ENCODE measurements at regions not wholly inside any gene's neighbourhood (a gene's known extent, or its start where the extent isn't known, plus 50 kb on each side); places are given as distances from the start of the nearest gene placed in this dataset.

DNA sequence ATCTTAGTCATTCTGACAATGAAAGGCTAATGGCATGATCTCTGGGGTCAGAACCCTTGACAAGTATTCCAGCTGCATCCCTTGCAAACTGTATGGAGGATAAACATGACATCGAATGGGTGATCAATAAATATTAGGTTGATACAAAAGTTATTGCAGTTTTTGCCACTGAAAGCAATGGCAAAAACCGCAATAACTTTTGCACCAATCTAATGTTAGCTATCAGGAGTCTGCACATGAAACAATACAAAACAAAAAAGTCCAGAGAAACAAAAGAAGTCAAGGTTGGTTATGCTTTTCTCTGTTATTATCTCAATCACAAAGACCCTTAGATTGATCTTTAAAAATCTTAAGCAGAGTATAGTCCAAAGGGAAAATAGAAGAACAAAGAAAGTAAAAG is 292.7 kb downstream of the DUSP10 start:
- intact Hi-C loops (cut with micrococcal nuclease; ENCODE audit: unreplicated experiment), result no loop called here

More for the DNA sequence above, 292.7 kb downstream of the DUSP10 start:
- Histone ChIP-seq H3K27me3 (replicated peaks in 1 of 2; ENCODE audit: control insufficient read depth in 2 of 2, insufficient read depth in 2 of 2, low read length in 1 of 2) (no peaks in the 10 kb centered on the region), H2AFZ (ENCODE audit: control insufficient read depth, low read depth, low read length) (no peak overlapping the region), H3K9me3 (replicated peaks; ENCODE audit: control insufficient read depth, insufficient read depth, low read length) (no peaks in the 10 kb centered on the region), H3K4me3 (no peak overlapping the region), H4K20me1 (ENCODE audit: control insufficient read depth, insufficient read depth) (no peaks in the 10 kb centered on the region), H3K9ac (ENCODE audit: control insufficient read depth, insufficient read depth, low read length) (no peak overlapping the region), H3K4me1 (ENCODE audit: control insufficient read depth, insufficient read depth, low read length) (no peaks in the 10 kb centered on the region), H3K4me2 (ENCODE audit: control insufficient read depth, insufficient read depth) (no peak overlapping the region), H3K27ac (ENCODE audit: control insufficient read depth, insufficient read depth) (no peak overlapping the region), H3K36me3 (ENCODE audit: control insufficient read depth in 2 of 2, insufficient read depth in 2 of 2, low read length in 1 of 2) (no peaks in the 10 kb centered on the region), H3K79me2 (ENCODE audit: control insufficient read depth, insufficient read depth, low read length) (no peaks in the 10 kb centered on the region)
- ChIA-PET RAD21 (ENCODE audit: unreplicated experiment) (no interaction called here), POLR2A (no interaction called here), CTCF (interaction anchor here (6.2 kb wide), 1 partner anchor 14 kb away, joined by 30 read pairs; no protein-coding TSS in a partner anchor), SMC1A (ENCODE audit: uncharacterized antibody, unreplicated experiment) (no interaction called here)
- no peak for FAIRE-seq
- TF ChIP-seq, protein P1, sequence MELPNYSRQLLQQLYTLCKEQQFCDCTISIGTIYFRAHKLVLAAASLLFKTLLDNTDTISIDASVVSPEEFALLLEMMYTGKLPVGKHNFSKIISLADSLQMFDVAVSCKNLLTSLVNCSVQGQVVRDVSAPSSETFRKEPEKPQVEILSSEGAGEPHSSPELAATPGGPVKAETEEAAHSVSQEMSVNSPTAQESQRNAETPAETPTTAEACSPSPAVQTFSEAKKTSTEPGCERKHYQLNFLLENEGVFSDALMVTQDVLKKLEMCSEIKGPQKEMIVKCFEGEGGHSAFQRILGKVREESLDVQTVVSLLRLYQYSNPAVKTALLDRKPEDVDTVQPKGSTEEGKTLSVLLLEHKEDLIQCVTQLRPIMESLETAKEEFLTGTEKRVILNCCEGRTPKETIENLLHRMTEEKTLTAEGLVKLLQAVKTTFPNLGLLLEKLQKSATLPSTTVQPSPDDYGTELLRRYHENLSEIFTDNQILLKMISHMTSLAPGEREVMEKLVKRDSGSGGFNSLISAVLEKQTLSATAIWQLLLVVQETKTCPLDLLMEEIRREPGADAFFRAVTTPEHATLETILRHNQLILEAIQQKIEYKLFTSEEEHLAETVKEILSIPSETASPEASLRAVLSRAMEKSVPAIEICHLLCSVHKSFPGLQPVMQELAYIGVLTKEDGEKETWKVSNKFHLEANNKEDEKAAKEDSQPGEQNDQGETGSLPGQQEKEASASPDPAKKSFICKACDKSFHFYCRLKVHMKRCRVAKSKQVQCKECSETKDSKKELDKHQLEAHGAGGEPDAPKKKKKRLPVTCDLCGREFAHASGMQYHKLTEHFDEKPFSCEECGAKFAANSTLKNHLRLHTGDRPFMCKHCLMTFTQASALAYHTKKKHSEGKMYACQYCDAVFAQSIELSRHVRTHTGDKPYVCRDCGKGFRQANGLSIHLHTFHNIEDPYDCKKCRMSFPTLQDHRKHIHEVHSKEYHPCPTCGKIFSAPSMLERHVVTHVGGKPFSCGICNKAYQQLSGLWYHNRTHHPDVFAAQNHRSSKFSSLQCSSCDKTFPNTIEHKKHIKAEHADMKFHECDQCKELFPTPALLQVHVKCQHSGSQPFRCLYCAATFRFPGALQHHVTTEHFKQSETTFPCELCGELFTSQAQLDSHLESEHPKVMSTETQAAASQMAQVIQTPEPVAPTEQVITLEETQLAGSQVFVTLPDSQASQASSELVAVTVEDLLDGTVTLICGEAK (IDR thresholded peaks at IDR 0.05; ENCODE audit: borderline replicate concordance), result peak; percentile 41; the same call in 1 of the 2 replicates
- no peak for TF ChIP-seq HCFC1 (IDR thresholded peaks at IDR 0.05; ENCODE audit: low read length)
- no peak for ATAC-seq
- BruUV-seq (replicated peaks), result no TSS peak
- no peak for DNase-seq (ENCODE audit: low read depth, low spot score)
- in situ Hi-C loops (cut with MboI), result no loop called here
- WGBS (ENCODE audit: insufficient coverage, insufficient replicate concordance, low lambda C conversion rate, missing lambda C conversion rate), result 46% methylated on average over 2 of the region's 2 CpGs
